Thyroid gland (tissue), 4 donors: ENCODE measurements at regions not wholly inside any gene's neighbourhood (a gene's known extent, or its start where the extent isn't known, plus 50 kb on each side); places are given as distances from the start of the nearest gene placed in this dataset.
"Not testable (repeated sequence)": the region's sequence is repeated elsewhere in the genome, so short reads cannot be mapped to it uniquely, and the experiment has no call there.

Experiments used
- DNase-seq, 2 donors: peaks; one replicate each; pipeline ENCODE4 v3.0.0-alpha.2; 2019
- H3K27ac ChIP-seq, 3 donors: fragments of 200-600 bp; sonication (generic); 1 replicate in 2 of 3; 2 replicates in 1 of 3; pipeline ENCODE4 v1.5.1; 2016 to 2019; ENCODE audit warnings: mild to moderate bottlenecking in 1 of 3, moderate library complexity in 1 of 3
- H3K27me3 ChIP-seq: fragments of 200-600 bp; sonication (generic); one replicate; pipeline ENCODE4 v1.5.1; 2019
- H3K36me3 ChIP-seq, 2 donors: fragments of 200-600 bp; sonication (generic); one replicate each; pipeline ENCODE4 v1.5.1; 2016 to 2019
- H3K4me1 ChIP-seq, 2 donors: fragments of 200-600 bp; sonication (generic); one replicate each; pipeline ENCODE4 v1.5.1; 2017 to 2019
- H3K4me3 ChIP-seq, 3 donors: fragments of 200-600 bp; sonication (generic); replicated peaks in 1 of 3; 1 replicate in 2 of 3; 2 replicates in 1 of 3; pipeline ENCODE4 v1.5.1; 2016; ENCODE audit warnings: mild to moderate bottlenecking in 1 of 3
- H3K9me3 ChIP-seq: fragments of 200-600 bp; sonication (generic); one replicate; pipeline ENCODE4 v1.5.1; 2017
- CTCF ChIP-seq, 6 experiments: fragments of 200-600 bp in 3 of 6; fragments of 450-650 bp in 3 of 6; sonication (generic) in 3 of 6; IDR thresholded peaks; one replicate each; pipeline ENCODE4 v1.5.1; 2016 to 2019; ENCODE audit warnings: antibody characterized with exemption in 6 of 6, mild to moderate bottlenecking in 2 of 6, inconsistent platforms in 1 of 6, moderate library complexity in 1 of 6
- POLR2A ChIP-seq, 2 donors: fragments of 450-650 bp; IDR thresholded peaks; one replicate each; pipeline ENCODE4 v1.6.1; 2017; ENCODE audit warnings: antibody characterized with exemption in 2 of 2, mild to moderate bottlenecking in 2 of 2, moderate library complexity in 1 of 2
- WGBS, 2 donors: methylation state at CpG; one replicate each; pipeline ENCODE4 v1.1.5; 2017; 5-methylcytosine and 5-hydroxymethylcytosine counted together
- intact Hi-C: fragments of 100-400 bp; cut with DNase I; formaldehyde crosslinking; loops from one replicate; pipeline ENCODE4 v1.15.1; 2023

GRCh38 chr1:104231676-104232075, 482.0 kb downstream of the AMY1C start:
- Histone ChIP-seq H3K27ac (no peak overlapping the region), H3K4me3 (no peak overlapping the region), H3K36me3 (no peaks in the 10 kb centered on the region), H3K4me1 (no peaks in the 10 kb centered on the region), H3K27me3 (no peaks in the 10 kb centered on the region), H3K9me3 (no peaks in the 10 kb centered on the region)
- DNase-seq, result no peak
- 70 to 75% methylated on average over 4 of the region's 4 CpGs for WGBS, 2 donors
- no peak for TF ChIP-seq POLR2A (IDR thresholded peaks at IDR 0.05)
- TF ChIP-seq CTCF (IDR thresholded peaks at IDR 0.05), result no peak
- intact Hi-C loops, result no loop called here

GRCh38 chr1:104235141-104235540, 485.4 kb downstream of the AMY1C start:
- TF ChIP-seq POLR2A (IDR thresholded peaks at IDR 0.05) (no peak), CTCF (IDR thresholded peaks at IDR 0.05) (no peak)
- DNase-seq, result no peak
- H3K4me3 ChIP-seq, result no peak overlapping the region
- H3K9me3 ChIP-seq, result no peaks in the 10 kb centered on the region
- H3K36me3 ChIP-seq, result no peaks in the 10 kb centered on the region
- WGBS, 2 donors, result 36 to 46% methylated on average over 3 of the region's 3 CpGs
- no peak overlapping the region for H3K27ac ChIP-seq
- H3K27me3 ChIP-seq, result no peaks in the 10 kb centered on the region
- H3K4me1 ChIP-seq, result no peaks in the 10 kb centered on the region
- intact Hi-C loops, result no loop called here

- Histone ChIP-seq H3K36me3 (no peaks in the 10 kb centered on the region), H3K4me1 (no peaks in the 10 kb centered on the region), H3K9me3 (no peaks in the 10 kb centered on the region), H3K27me3 (no peaks in the 10 kb centered on the region), H3K4me3 (no peak overlapping the region), H3K27ac (no peak overlapping the region)
- no peak for DNase-seq
- 33 to 43% methylated on average over 2 of the region's 2 CpGs for WGBS, 2 donors
- intact Hi-C loops, result no loop called here
- TF ChIP-seq CTCF (IDR thresholded peaks at IDR 0.05) (no peak), POLR2A (IDR thresholded peaks at IDR 0.05) (no peak)
Measured at GRCh38 chr1:104238991-104239390, 489.3 kb downstream of the AMY1C start.

- Histone ChIP-seq H3K27ac (no peak overlapping the region), H3K9me3 (no peaks in the 10 kb centered on the region), H3K4me1 (no peaks in the 10 kb centered on the region), H3K36me3 (no peaks in the 10 kb centered on the region), H3K4me3 (no peak overlapping the region), H3K27me3 (no peaks in the 10 kb centered on the region)
- WGBS, 2 donors, result 61 to 64% methylated on average over 4 of the region's 4 CpGs
- TF ChIP-seq POLR2A (IDR thresholded peaks at IDR 0.05) (no peak), CTCF (IDR thresholded peaks at IDR 0.05) (no peak)
- intact Hi-C loops, result no loop called here
- no peak for DNase-seq
Measured at GRCh38 chr1:104248385-104248784, 498.7 kb downstream of the AMY1C start.

GRCh38 chr1:104259481-104259880, 509.8 kb downstream of the AMY1C start:
- Histone ChIP-seq H3K4me3 (no peak overlapping the region), H3K9me3 (no peaks in the 10 kb centered on the region), H3K4me1 (no peaks in the 10 kb centered on the region), H3K27me3 (no peaks in the 10 kb centered on the region), H3K27ac (no peak overlapping the region), H3K36me3 (no peaks in the 10 kb centered on the region)
- DNase-seq, result no peak
- intact Hi-C loops, result no loop called here
- WGBS, 2 donors, result 19 to 22% methylated on average over 1 of the region's 1 CpG
- TF ChIP-seq POLR2A (IDR thresholded peaks at IDR 0.05) (no peak), CTCF (IDR thresholded peaks at IDR 0.05) (no peak)

GRCh38 chr1:104263110-104263509, 513.4 kb downstream of the AMY1C start:
- WGBS, 2 donors, result 76 to 90% methylated on average over 14 of the region's 14 CpGs
- H3K9me3 ChIP-seq, H3K27ac ChIP-seq, DNase-seq, intact Hi-C loops, H3K4me3 ChIP-seq, H3K27me3 ChIP-seq, H3K36me3 ChIP-seq, H3K4me1 ChIP-seq: not testable (repeated sequence)
